ENCODE measurements at regions not wholly inside any gene's neighbourhood (a gene's known extent, or its start where the extent isn't known, plus 50 kb on each side); places are given as distances from the start of the nearest gene placed in this dataset.

- H4K20me1 ChIP-seq (ENCODE audit: insufficient read depth, low read length), result no peaks in the 10 kb centered on the region
- TF ChIP-seq EZH2 (optimal IDR thresholded peaks at IDR 0.05; ENCODE audit: low read depth, low read length) (no peak), EZH2phosphoT487 (IDR thresholded peaks at IDR 0.05; ENCODE audit: low read length) (no peak), CTCF (IDR thresholded peaks at IDR 0.05; ENCODE audit: low read length) (no peak)
- no peak overlapping the region for H3K9ac ChIP-seq (ENCODE audit: low read length)
- no peak overlapping the region for H3K4me2 ChIP-seq (ENCODE audit: low read depth, low read length)
- H3K79me2 ChIP-seq (ENCODE audit: low read length), result no peaks in the 10 kb centered on the region
- H3K9me3 ChIP-seq (replicated peaks; ENCODE audit: insufficient read depth, low read length), result no peaks in the 10 kb centered on the region
- no peak overlapping the region for H3K4me3 ChIP-seq (ENCODE audit: low read length)
- no peaks in the 10 kb centered on the region for H3F3A ChIP-seq (ENCODE audit: insufficient read depth, low read length)
- no peaks in the 10 kb centered on the region for H3K36me3 ChIP-seq (replicated peaks; ENCODE audit: insufficient read depth, low read length)
- no peak overlapping the region for H3K27ac ChIP-seq (ENCODE audit: low read length)
- H2AFZ ChIP-seq (ENCODE audit: low read length), result no peak overlapping the region
- no peaks in the 10 kb centered on the region for H3K4me1 ChIP-seq (ENCODE audit: low read length)
- DNase-seq, result no peak
- no peaks in the 10 kb centered on the region for H3K9me2 ChIP-seq (replicated peaks; ENCODE audit: insufficient read depth, low read length)
- no peaks in the 10 kb centered on the region for H3K27me3 ChIP-seq (replicated peaks; ENCODE audit: insufficient read depth, low read length)
Observed at GRCh38 chr13:72132075-72132474, 265.1 kb upstream of the DACH1 start.

- H3K9me2 ChIP-seq (replicated peaks; ENCODE audit: insufficient read depth, low read length), result no peaks in the 10 kb centered on the region
- no peaks in the 10 kb centered on the region for H3K79me2 ChIP-seq (ENCODE audit: low read length)
- no peak overlapping the region for H3K4me3 ChIP-seq (ENCODE audit: low read length)
- H3K4me1 ChIP-seq (ENCODE audit: low read length), result no peaks in the 10 kb centered on the region
- no peaks in the 10 kb centered on the region for H3K9me3 ChIP-seq (replicated peaks; ENCODE audit: insufficient read depth, low read length)
- H3K9ac ChIP-seq (ENCODE audit: low read length), result no peak overlapping the region
- H2AFZ ChIP-seq (ENCODE audit: low read length), result no peak overlapping the region
- DNase-seq, result no peak
- H4K20me1 ChIP-seq (ENCODE audit: insufficient read depth, low read length), result no peaks in the 10 kb centered on the region
- H3K4me2 ChIP-seq (ENCODE audit: low read depth, low read length), result no peak overlapping the region
- TF ChIP-seq EZH2phosphoT487 (IDR thresholded peaks at IDR 0.05; ENCODE audit: low read length) (no peak), EZH2 (optimal IDR thresholded peaks at IDR 0.05; ENCODE audit: low read depth, low read length) (no peak), CTCF (IDR thresholded peaks at IDR 0.05; ENCODE audit: low read length) (no peak)
- no peaks in the 10 kb centered on the region for H3F3A ChIP-seq (ENCODE audit: insufficient read depth, low read length)
- no peaks in the 10 kb centered on the region for H3K27me3 ChIP-seq (replicated peaks; ENCODE audit: insufficient read depth, low read length)
- no peaks in the 10 kb centered on the region for H3K36me3 ChIP-seq (replicated peaks; ENCODE audit: insufficient read depth, low read length)
- no peak overlapping the region for H3K27ac ChIP-seq (ENCODE audit: low read length)
Observed at GRCh38 chr13:72129117-72129516, 262.1 kb upstream of the DACH1 start.

GRCh38 chr13:72127031-72127430 is 260.0 kb upstream of the DACH1 start:
- TF ChIP-seq EZH2 (optimal IDR thresholded peaks at IDR 0.05; ENCODE audit: low read depth, low read length), result no peak
- no peak for TF ChIP-seq CTCF (IDR thresholded peaks at IDR 0.05; ENCODE audit: low read length)
- no peak for TF ChIP-seq EZH2phosphoT487 (IDR thresholded peaks at IDR 0.05; ENCODE audit: low read length)
- no peak overlapping the region for H3K4me3 ChIP-seq (ENCODE audit: low read length)
- H2AFZ ChIP-seq (ENCODE audit: low read length), result no peak overlapping the region
- no peaks in the 10 kb centered on the region for H3K79me2 ChIP-seq (ENCODE audit: low read length)
- no peaks in the 10 kb centered on the region for H4K20me1 ChIP-seq (ENCODE audit: insufficient read depth, low read length)
- H3K27me3 ChIP-seq (replicated peaks; ENCODE audit: insufficient read depth, low read length), result no peaks in the 10 kb centered on the region
- H3K36me3 ChIP-seq (replicated peaks; ENCODE audit: insufficient read depth, low read length), result no peaks in the 10 kb centered on the region
- DNase-seq, result no peak
- no peak overlapping the region for H3K9ac ChIP-seq (ENCODE audit: low read length)
- no peaks in the 10 kb centered on the region for H3K4me1 ChIP-seq (ENCODE audit: low read length)
- H3K9me2 ChIP-seq (replicated peaks; ENCODE audit: insufficient read depth, low read length), result no peaks in the 10 kb centered on the region
- no peak overlapping the region for H3K27ac ChIP-seq (ENCODE audit: low read length)
- no peaks in the 10 kb centered on the region for H3K9me3 ChIP-seq (replicated peaks; ENCODE audit: insufficient read depth, low read length)
- H3K4me2 ChIP-seq (ENCODE audit: low read depth, low read length), result no peak overlapping the region
- H3F3A ChIP-seq (ENCODE audit: insufficient read depth, low read length), result no peaks in the 10 kb centered on the region
